H1 (cell line): ENCODE measurements at regions not wholly inside any gene's neighbourhood (a gene's known extent, or its start where the extent isn't known, plus 50 kb on each side); places are given as distances from the start of the nearest gene placed in this dataset.

Experiments used
- CTCF ChIA-PET: fragments of 300-600 bp; sonication (Branson Sonifier 250); formaldehyde crosslinking; loops from one replicate; lab custom pipeline; 2021; ENCODE audit not compliant: partially characterized antibody; lab: Charles Lee
- POLR2A ChIA-PET: fragments of 300-600 bp; sonication (Branson Sonifier 250); formaldehyde crosslinking; loops from one replicate; lab custom pipeline; 2021; ENCODE audit warnings: inconsistent platforms; ENCODE audit not compliant: partially characterized antibody; lab: Charles Lee
- DNase-seq, 2 experiments: peaks; one replicate each; pipeline versions ENCODE4 v3.0.0 to v3.0.0-alpha.2; 2010 to 2022; ENCODE audit warnings: low spot score in 2 of 2, low read depth in 1 of 2, mixed read lengths in 1 of 2
- FAIRE-seq: peaks from 2 replicates; lab custom pipeline; 2011; peaks lifted over from hg19 to GRCh38; lab: Jason Lieb, UNC
- H2AFZ ChIP-seq: 2 replicates; pipeline ENCODE4 v1.8.1; 2012; ENCODE audit warnings: low read length, inconsistent platforms
- H2AK5ac ChIP-seq: 2 replicates; pipeline ENCODE4 v1.6.1; 2013; ENCODE audit warnings: low read depth, low read length
- H2BK120ac ChIP-seq: replicated peaks from 2 replicates; pipeline ENCODE3; 2013; ENCODE audit warnings: low read depth, low read length, inconsistent platforms
- H2BK12ac ChIP-seq: 2 replicates; pipeline ENCODE4 v1.6.1; 2013; ENCODE audit warnings: low read depth, low read length
- H2BK15ac ChIP-seq: 2 replicates; pipeline ENCODE4 v1.6.1; 2013; ENCODE audit warnings: low read length
- H2BK20ac ChIP-seq: 2 replicates; pipeline ENCODE4 v1.6.1; 2013; ENCODE audit warnings: low read length
- H2BK5ac ChIP-seq: 2 replicates; pipeline ENCODE4 v1.6.1; 2013; ENCODE audit warnings: low read depth, low read length
- H3K14ac ChIP-seq: 2 replicates; pipeline ENCODE4 v1.6.1; 2013; ENCODE audit warnings: inconsistent platforms; ENCODE audit not compliant: insufficient read length
- H3K18ac ChIP-seq: 2 replicates; pipeline ENCODE4 v1.6.1; 2013; ENCODE audit warnings: low read length; ENCODE audit errors: extremely low read depth
- H3K23ac ChIP-seq: 2 replicates; pipeline ENCODE4 v1.6.1; 2013; ENCODE audit warnings: inconsistent platforms; ENCODE audit not compliant: insufficient read length
- H3K23me2 ChIP-seq: 2 replicates; pipeline ENCODE4 v1.6.1; 2013; ENCODE audit warnings: low read depth, low read length
- H3K27ac ChIP-seq: 2 replicates; pipeline ENCODE4 v1.6.1; 2011; ENCODE audit warnings: low read depth, low read length, inconsistent platforms
- H3K27me3 ChIP-seq, 4 experiments: replicated peaks in 1 of 4; 1 replicate in 1 of 4; 2 replicates in 3 of 4; pipeline versions ENCODE4 v1.6.1 to v1.8.1; 2011 to 2013; ENCODE audit warnings: low read length in 3 of 4, mild to moderate bottlenecking in 3 of 4, inconsistent platforms in 2 of 4, mixed read lengths in 2 of 4, moderate library complexity in 1 of 4; ENCODE audit not compliant: control insufficient read depth in 3 of 4, insufficient read depth in 3 of 4; ENCODE audit errors: extremely low read depth in 1 of 4
- H3K36me3 ChIP-seq, 4 experiments: 2 replicates each; pipeline versions ENCODE4 v1.6.1 to v1.8.1; 2011 to 2013; ENCODE audit warnings: mild to moderate bottlenecking in 4 of 4, low read length in 3 of 4, moderate library complexity in 2 of 4, control low read depth in 1 of 4, inconsistent platforms in 1 of 4; ENCODE audit not compliant: insufficient read depth in 4 of 4, control insufficient read depth in 2 of 4
- H3K4ac ChIP-seq: replicated peaks from 2 replicates; pipeline ENCODE3; 2013; ENCODE audit warnings: low read length, low read depth, mixed read lengths, inconsistent platforms; ENCODE audit not compliant: insufficient read length
- H3K4me1 ChIP-seq, 4 experiments: replicated peaks in 1 of 4; 1 replicate in 1 of 4; 2 replicates in 3 of 4; pipeline versions ENCODE4 v1.6.1 to v1.8.1; 2011 to 2013; ENCODE audit warnings: low read length in 3 of 4, inconsistent platforms in 2 of 4, mixed read lengths in 1 of 4; ENCODE audit not compliant: insufficient read depth in 4 of 4, control insufficient read depth in 3 of 4
- H3K4me2 ChIP-seq, 2 experiments: 2 replicates each; pipeline versions ENCODE4 v1.6.1 to v1.8.1; 2011 to 2013; ENCODE audit warnings: low read depth in 2 of 2, low read length in 2 of 2, control low read depth in 1 of 2, inconsistent platforms in 1 of 2, mild to moderate bottlenecking in 1 of 2; ENCODE audit not compliant: insufficient read depth in 1 of 2
- H3K4me3 ChIP-seq, 4 experiments: fragments of 200-600, 300-600 bp in 1 of 4; sonication (generic), shearing (Covaris generic), sonication (Bioruptor Twin) in 1 of 4; 2 replicates each; pipeline versions ENCODE4 v1.5.1 to v1.8.1; 2011 to 2016; ENCODE audit warnings: low read length in 4 of 4, low read depth in 3 of 4, control low read depth in 2 of 4, inconsistent platforms in 2 of 4, mild to moderate bottlenecking in 2 of 4, mixed read lengths in 1 of 4, moderate library complexity in 1 of 4; ENCODE audit not compliant: insufficient read depth in 2 of 4; ENCODE audit errors: extremely low read depth in 1 of 4
- H3K56ac ChIP-seq: replicated peaks from 2 replicates; pipeline ENCODE3; 2013; ENCODE audit warnings: low read depth, mild to moderate bottlenecking, mixed read lengths, low read length, inconsistent platforms; ENCODE audit not compliant: insufficient read length
- H3K79me1 ChIP-seq: 2 replicates; pipeline ENCODE4 v1.6.1; 2013; ENCODE audit warnings: low read depth, low read length, control low read depth
- H3K79me2 ChIP-seq, 2 experiments: 2 replicates each; pipeline versions ENCODE4 v1.6.1 to v1.8.1; 2012 to 2013; ENCODE audit warnings: low read length in 2 of 2, mild to moderate bottlenecking in 2 of 2, inconsistent platforms in 1 of 2; ENCODE audit not compliant: insufficient read depth in 2 of 2, control insufficient read depth in 1 of 2
- H3K9ac ChIP-seq, 4 experiments: replicated peaks in 1 of 4; 1 replicate in 1 of 4; 2 replicates in 3 of 4; pipeline versions ENCODE4 v1.6.1 to v1.8.1; 2011 to 2013; ENCODE audit warnings: low read depth in 3 of 4, low read length in 3 of 4, control low read depth in 2 of 4, mild to moderate bottlenecking in 2 of 4, moderate library complexity in 2 of 4, inconsistent platforms in 1 of 4; ENCODE audit errors: extremely low read depth in 1 of 4
- H3K9me3 ChIP-seq, 2 experiments: 2 replicates each; pipeline versions ENCODE4 v1.6.1 to v1.8.1; 2012 to 2013; ENCODE audit warnings: mild to moderate bottlenecking in 2 of 2, moderate library complexity in 2 of 2, control low read depth in 1 of 2, inconsistent platforms in 1 of 2, low read depth in 1 of 2, low read length in 1 of 2, mixed read lengths in 1 of 2; ENCODE audit not compliant: insufficient read depth in 2 of 2
- H4K20me1 ChIP-seq, 2 experiments: replicated peaks in 1 of 2; 2 replicates each; pipeline versions ENCODE3 to v1.8.1; 2011 to 2013; ENCODE audit warnings: inconsistent platforms in 2 of 2, low read length in 2 of 2, mild to moderate bottlenecking in 1 of 2; ENCODE audit not compliant: insufficient read depth in 2 of 2, control insufficient read depth in 1 of 2
- H4K5ac ChIP-seq: 2 replicates; pipeline ENCODE4 v1.6.1; 2013; ENCODE audit warnings: low read length, low read depth, mixed read lengths, inconsistent platforms; ENCODE audit not compliant: insufficient read length
- H4K8ac ChIP-seq: 2 replicates; pipeline ENCODE4 v1.8.0; 2013; ENCODE audit warnings: mild to moderate bottlenecking, moderate library complexity, low read length, inconsistent platforms; ENCODE audit not compliant: insufficient read depth; ENCODE audit errors: extremely low read depth
- H4K91ac ChIP-seq: replicated peaks from 2 replicates; pipeline ENCODE3; 2013; ENCODE audit warnings: low read length, mixed read lengths, inconsistent platforms; ENCODE audit not compliant: insufficient read length
- ASH2L ChIP-seq: fragments of 200-600, 300-600 bp; sonication (generic); IDR thresholded peaks from one replicate; pipeline ENCODE4 v1.7.1; 2017; ENCODE audit warnings: low read length
- BACH1 ChIP-seq: IDR thresholded peaks from 2 replicates; pipeline ENCODE4 v1.6.1; 2012; ENCODE audit warnings: low read length, improper control_type of control experiment
- BRCA1 ChIP-seq: IDR thresholded peaks from 2 replicates; pipeline ENCODE4 v1.6.1; 2012; ENCODE audit warnings: low read depth, low read length, improper control_type of control experiment
- CTBP2 ChIP-seq: IDR thresholded peaks from 2 replicates; pipeline ENCODE4 v1.7.0; 2011; ENCODE audit warnings: borderline replicate concordance, mild to moderate bottlenecking, moderate library complexity, mixed read lengths, low read length; ENCODE audit not compliant: insufficient read depth, insufficient read length
- EGR1 ChIP-seq: IDR thresholded peaks from 2 replicates; pipeline ENCODE4 v1.6.1; 2011; ENCODE audit warnings: low read depth, low read length, borderline replicate concordance
- EP300 ChIP-seq, 2 experiments: IDR thresholded peaks; 1 replicate in 1 of 2; 2 replicates in 1 of 2; pipeline ENCODE4 v1.6.1; 2011 to 2012; ENCODE audit warnings: low read depth in 2 of 2, low read length in 2 of 2, mild to moderate bottlenecking in 2 of 2, borderline replicate concordance in 1 of 2, inconsistent platforms in 1 of 2, moderate library complexity in 1 of 2
- GTF2F1 ChIP-seq: IDR thresholded peaks from 2 replicates; pipeline ENCODE4 v1.6.1; 2012; ENCODE audit warnings: low read depth, low read length, improper control_type of control experiment, borderline replicate concordance
- HDAC2 ChIP-seq, 2 experiments: fragments of 300-600 bp in 1 of 2; sonication (generic) in 1 of 2; IDR thresholded peaks; 2 replicates each; pipeline ENCODE4 v1.6.1; 2011 to 2012; ENCODE audit warnings: low read depth in 2 of 2, low read length in 2 of 2, mild to moderate bottlenecking in 2 of 2, moderate library complexity in 2 of 2, borderline replicate concordance in 1 of 2, inconsistent platforms in 1 of 2
- JUND ChIP-seq: IDR thresholded peaks from 2 replicates; pipeline ENCODE4 v1.6.1; 2011; ENCODE audit warnings: mild to moderate bottlenecking, improper control_type of control experiment, low read length
- MAX ChIP-seq: IDR thresholded peaks from 2 replicates; pipeline ENCODE4 v1.6.1; 2012; ENCODE audit warnings: inconsistent platforms
- SP1 ChIP-seq: IDR thresholded peaks from 2 replicates; pipeline ENCODE4 v1.6.1; 2011; ENCODE audit warnings: low read depth, low read length
- SRF ChIP-seq: IDR thresholded peaks from 2 replicates; pipeline ENCODE4 v1.6.1; 2011; ENCODE audit warnings: mild to moderate bottlenecking, low read depth, low read length, moderate library complexity
- YY1 ChIP-seq: IDR thresholded peaks from 2 replicates; pipeline ENCODE4 v1.6.1; 2011; ENCODE audit warnings: low read depth, mild to moderate bottlenecking, low read length
- WGBS, 2 experiments: shearing (Covaris generic) in 1 of 2; methylation state at CpG; one replicate each; pipeline versions ENCODE4 v1.1.6 to v1.1.7; 2013 to 2015; ENCODE audit warnings: low lambda C conversion rate in 2 of 2, mixed read lengths in 2 of 2, inconsistent platforms in 1 of 2, low coverage in 1 of 2, missing lambda C conversion rate in 1 of 2; ENCODE audit not compliant: insufficient replicate concordance in 2 of 2, insufficient coverage in 1 of 2, insufficient read length in 1 of 2; ENCODE audit errors: extremely low coverage in 1 of 2, missing lambda C conversion rate in 1 of 2; 5-methylcytosine and 5-hydroxymethylcytosine counted together

- 94% methylated on average over 6 of the region's 6 CpGs; no CpG with 5 or more reads in 1 of the 2 experiments for WGBS, 2 experiments
- TF ChIP-seq GTF2F1, result no peak
- no peak for TF ChIP-seq BACH1
- no peak for TF ChIP-seq HDAC2 (IDR thresholded peaks at IDR 0.05; ENCODE audit: borderline replicate concordance in 1 of 2, low read depth in 2 of 2, low read length in 2 of 2)
- no peak for TF ChIP-seq EGR1
- TF ChIP-seq SP1, result no peak
- TF ChIP-seq YY1, result no peak
- TF ChIP-seq CTBP2, result no peak
- no peak for TF ChIP-seq MAX
- no peak for TF ChIP-seq JUND
- no peak for TF ChIP-seq EP300 (IDR thresholded peaks at IDR 0.05; ENCODE audit: borderline replicate concordance in 1 of 2, low read depth in 2 of 2, low read length in 2 of 2)
- TF ChIP-seq BRCA1, result no peak
- no peak for TF ChIP-seq ASH2L
- no peak for TF ChIP-seq SRF
Measured at GRCh38 chr2:128580988-128581848, 262.6 kb upstream of the HS6ST1 start.

More at GRCh38 chr2:128580988-128581848, 262.6 kb upstream of the HS6ST1 start:
- H2BK5ac ChIP-seq, result no peak overlapping the region
- no peak overlapping the region for H3K4me3 ChIP-seq
- DNase-seq (no peak), FAIRE-seq (no peak)
- no peak overlapping the region for H2BK120ac ChIP-seq
- H2BK15ac ChIP-seq, result no peak overlapping the region
- no peak overlapping the region for H3K4me2 ChIP-seq
- H3K23me2 ChIP-seq, result no peaks in the 10 kb centered on the region
- CTCF ChIA-PET, result interaction anchor here (1.0 to 1.4 kb wide), 2 partner anchors 8 to 13 kb away, joined by 3 to 4 read pairs; no protein-coding TSS in a partner anchor
- no peaks in the 10 kb centered on the region for H3K79me1 ChIP-seq
- H4K91ac ChIP-seq, result no peak overlapping the region
- POLR2A ChIA-PET, result no interaction called here
- H4K8ac ChIP-seq, result no peak overlapping the region
- H3K27me3 ChIP-seq, result no peaks in the 10 kb centered on the region
- H3K9ac ChIP-seq, result no peak overlapping the region
- no peak overlapping the region for H3K23ac ChIP-seq
- no peak overlapping the region for H3K56ac ChIP-seq
- no peak overlapping the region for H2BK20ac ChIP-seq
- H2AK5ac ChIP-seq, result no peak overlapping the region
- H3K27ac ChIP-seq, result no peak overlapping the region
- no peaks in the 10 kb centered on the region for H3K4me1 ChIP-seq
- H4K5ac ChIP-seq, result no peak overlapping the region
- H2AFZ ChIP-seq, result no peak overlapping the region
- H4K20me1 ChIP-seq, result no peaks in the 10 kb centered on the region
- H2BK12ac ChIP-seq, result no peak overlapping the region
- H3K4ac ChIP-seq, result no peak overlapping the region
- H3K14ac ChIP-seq, result no peak overlapping the region
- H3K18ac ChIP-seq, result no peak overlapping the region
- peaks cover 0 to 3% of the 10 kb centered on the region in 2 experiments; a peak in 1 of 4 replicates for H3K9me3 ChIP-seq
- no peaks in the 10 kb centered on the region for H3K79me2 ChIP-seq
- H3K36me3 ChIP-seq, result no peaks in the 10 kb centered on the region
